Glutamatergic neuron (in vitro differentiated cells): ENCODE measurements at regions not wholly inside any gene's neighbourhood (a gene's known extent, or its start where the extent isn't known, plus 50 kb on each side); places are given as distances from the start of the nearest gene placed in this dataset.
"Not testable (repeated sequence)": the region's sequence is repeated elsewhere in the genome, so short reads cannot be mapped to it uniquely, and the experiment has no call there.

Experiments
- DNase-seq: peaks from one replicate; pipeline ENCODE4 v3.0.0; 2022
- H3K27ac Mint-ChIP-seq: one replicate; pipeline ENCODE4 v1.8.0; 2020; ENCODE audit warnings: mild to moderate bottlenecking, mixed read lengths, inconsistent platforms; ENCODE audit not compliant: unreplicated experiment
- H3K27me3 Mint-ChIP-seq: one replicate; pipeline ENCODE4 v1.8.0; 2020; ENCODE audit warnings: mild to moderate bottlenecking, moderate library complexity, mixed read lengths, inconsistent platforms; ENCODE audit not compliant: unreplicated experiment
- H3K36me3 Mint-ChIP-seq: one replicate; pipeline ENCODE4 v1.8.0; 2020; ENCODE audit warnings: mild to moderate bottlenecking, mixed read lengths, inconsistent platforms; ENCODE audit not compliant: unreplicated experiment
- H3K4me1 Mint-ChIP-seq: one replicate; pipeline ENCODE4 v1.8.0; 2020; ENCODE audit warnings: mild to moderate bottlenecking, low read depth, mixed read lengths, inconsistent platforms; ENCODE audit not compliant: unreplicated experiment
- H3K4me3 Mint-ChIP-seq: one replicate; pipeline ENCODE4 v1.8.0; 2020; ENCODE audit warnings: mild to moderate bottlenecking, mixed read lengths, inconsistent platforms; ENCODE audit not compliant: unreplicated experiment
- H3K9me3 Mint-ChIP-seq: one replicate; pipeline ENCODE4 v1.8.0; 2020; ENCODE audit warnings: mild to moderate bottlenecking, moderate library complexity, mixed read lengths, inconsistent platforms; ENCODE audit not compliant: unreplicated experiment
- CTCF ChIP-seq: fragments of 200-600 bp; sonication (generic); IDR thresholded peaks from one replicate; pipeline ENCODE4 v1.5.0; 2021; ENCODE audit not compliant: partially characterized antibody, unreplicated experiment

GRCh38 chr6:27145731-27146455 lies 101.6 kb upstream of the PRSS16 start:
- no peak for TF ChIP-seq CTCF
- H3K27me3 Mint-ChIP-seq: no peaks in the 10 kb centered on the region
- H3K4me3 Mint-ChIP-seq: no peak overlapping the region
- H3K4me1 Mint-ChIP-seq: peaks cover 5% of the 10 kb centered on the region
- H3K9me3 Mint-ChIP-seq: no peaks in the 10 kb centered on the region
- H3K27ac Mint-ChIP-seq: no peak overlapping the region
- H3K36me3 Mint-ChIP-seq: no peaks in the 10 kb centered on the region
- no peak for DNase-seq

- not testable (repeated sequence) for H3K27ac Mint-ChIP-seq, H3K36me3 Mint-ChIP-seq, DNase-seq, H3K4me1 Mint-ChIP-seq, H3K4me3 Mint-ChIP-seq, H3K27me3 Mint-ChIP-seq, H3K9me3 Mint-ChIP-seq
Observed at GRCh38 chr6:27146456-27146705, 101.1 kb upstream of the PRSS16 start.

- no peak overlapping the region for H3K4me3 Mint-ChIP-seq
- no peaks in the 10 kb centered on the region for H3K36me3 Mint-ChIP-seq
- H3K9me3 Mint-ChIP-seq: no peaks in the 10 kb centered on the region
- H3K27me3 Mint-ChIP-seq: no peaks in the 10 kb centered on the region
- peak; percentile 57 for DNase-seq
- H3K27ac Mint-ChIP-seq: no peak overlapping the region
- peaks cover 2% of the 10 kb centered on the region for H3K4me1 Mint-ChIP-seq
- no peak for TF ChIP-seq CTCF
Observed at GRCh38 chr6:27146706-27147505, 100.6 kb upstream of the PRSS16 start.

- TF ChIP-seq CTCF: no peak
- Mint-ChIP-seq H3K36me3 (no peaks in the 10 kb centered on the region), H3K9me3 (no peaks in the 10 kb centered on the region), H3K27me3 (no peaks in the 10 kb centered on the region), H3K27ac (peak overlapping the region; percentile 18), H3K4me1 (peaks cover 2% of the 10 kb centered on the region), H3K4me3 (peak overlapping the region; percentile 50)
- no peak for DNase-seq
Observed at GRCh38 chr6:27148404-27148795, 99.1 kb upstream of the PRSS16 start.

GRCh38 chr6:27149150-27149549 lies 98.4 kb upstream of the PRSS16 start:
- H3K27me3 Mint-ChIP-seq: peaks cover 2% of the 10 kb centered on the region
- TF ChIP-seq CTCF: no peak
- peaks cover 2% of the 10 kb centered on the region for H3K4me1 Mint-ChIP-seq
- no peak overlapping the region for H3K27ac Mint-ChIP-seq
- no peak for DNase-seq
- H3K4me3 Mint-ChIP-seq: no peak overlapping the region
- no peaks in the 10 kb centered on the region for H3K36me3 Mint-ChIP-seq
- H3K9me3 Mint-ChIP-seq: no peaks in the 10 kb centered on the region
